ENCODE measurements at regions not wholly inside any gene's neighbourhood (a gene's known extent, or its start where the extent isn't known, plus 50 kb on each side); places are given as distances from the start of the nearest gene placed in this dataset.

DNA sequence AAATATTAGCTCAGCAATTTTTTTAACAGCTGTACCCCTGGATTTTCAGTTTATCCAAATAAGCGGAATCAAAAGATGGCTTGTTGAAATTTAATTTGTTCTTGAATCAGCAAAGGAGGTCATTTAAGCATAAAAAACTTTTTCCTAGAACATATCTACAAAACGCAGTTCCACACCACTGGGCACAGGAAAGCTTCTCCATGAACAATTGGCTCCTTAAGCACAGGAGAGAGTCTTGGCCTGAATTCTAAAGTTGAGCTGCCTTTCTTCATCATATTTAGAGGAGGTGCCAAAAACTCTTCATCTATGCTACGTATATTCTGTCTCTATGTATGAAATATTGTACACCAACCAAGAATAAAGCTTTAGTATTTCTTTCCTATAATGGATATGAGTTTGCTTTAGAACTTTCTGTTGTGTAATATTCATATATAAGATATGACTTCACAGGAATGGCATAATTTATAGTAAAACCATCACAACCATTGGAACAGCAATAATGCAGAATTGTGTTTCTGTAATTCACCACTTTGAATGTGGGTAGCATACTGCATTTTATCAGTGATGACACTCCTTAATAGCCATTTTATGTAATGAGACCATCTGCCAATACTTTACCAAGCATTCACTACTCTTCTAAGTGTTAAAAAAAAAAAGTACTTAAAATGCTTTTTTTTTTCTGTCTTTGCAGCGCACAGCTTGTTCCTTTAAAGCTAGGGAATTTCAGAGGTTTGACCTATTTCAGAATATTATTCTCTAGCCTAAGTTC lies 263.7 kb downstream of the SLITRK6 start:
- TF ChIP-seq POLR2A (IDR thresholded peaks at IDR 0.05; ENCODE audit: low read depth, low read length) (no peak), POLR2AphosphoS5 (IDR thresholded peaks at IDR 0.05; ENCODE audit: low read depth, low read length) (no peak), TAF1 (IDR thresholded peaks at IDR 0.05; ENCODE audit: low read depth, low read length) (no peak), SPI1 (IDR thresholded peaks at IDR 0.05; ENCODE audit: low read depth, low read length) (no peak), PAX5 (IDR thresholded peaks at IDR 0.05; ENCODE audit: insufficient read depth, low read length, severe bottlenecking) (no peak)

All from GM12891 (cell line).